HL-60 (cell line): ENCODE measurements at regions not wholly inside any gene's neighbourhood (a gene's known extent, or its start where the extent isn't known, plus 50 kb on each side); places are given as distances from the start of the nearest gene placed in this dataset.

Experiments used
- DNase-seq, 2 experiments: peaks; one replicate each; pipeline ENCODE4 v3.0.0-alpha.2; 2010 to 2020; ENCODE audit warnings: low read depth in 1 of 2, low spot score in 1 of 2
- H3K27ac ChIP-seq: fragments of 250-450 bp; sonication (Bioruptor Pico); replicated peaks from 2 replicates; pipeline ENCODE4 v1.5.1; 2020; ENCODE audit warnings: mild to moderate bottlenecking, moderate library complexity
- H3K27me3 ChIP-seq: fragments of 250-450 bp; sonication (Bioruptor Pico); 2 replicates; pipeline ENCODE4 v1.5.1; 2021; ENCODE audit warnings: mild to moderate bottlenecking, moderate library complexity; ENCODE audit not compliant: insufficient read depth, poor library complexity, severe bottlenecking
- H3K4me3 ChIP-seq: replicated peaks from 2 replicates; pipeline ENCODE4 v1.5.1; 2011; ENCODE audit warnings: mild to moderate bottlenecking, control low read depth, low read length; ENCODE audit not compliant: insufficient read depth
- GABPA ChIP-seq: IDR thresholded peaks from 2 replicates; pipeline ENCODE4 v1.6.1; 2012; ENCODE audit warnings: low read depth
- POLR2AphosphoS5 ChIP-seq: IDR thresholded peaks from 2 replicates; pipeline ENCODE4 v1.6.1; 2012; ENCODE audit warnings: low read depth
- SPI1 ChIP-seq: IDR thresholded peaks from 2 replicates; pipeline ENCODE4 v1.6.1; 2012; ENCODE audit warnings: low read depth, mild to moderate bottlenecking, borderline replicate concordance
- TF ChIP-seq, protein P1 (sequence below): IDR thresholded peaks from one replicate; pipeline ENCODE4 v1.5.1; 2011; ENCODE audit warnings: low read length, control low read depth, inconsistent platforms; ENCODE audit not compliant: insufficient read depth
- TF ChIP-seq, protein P2 (sequence below): IDR thresholded peaks from 2 replicates; pipeline ENCODE4 v1.6.1; 2012; ENCODE audit warnings: low read depth; ENCODE audit not compliant: insufficient replicate concordance

DNA sequence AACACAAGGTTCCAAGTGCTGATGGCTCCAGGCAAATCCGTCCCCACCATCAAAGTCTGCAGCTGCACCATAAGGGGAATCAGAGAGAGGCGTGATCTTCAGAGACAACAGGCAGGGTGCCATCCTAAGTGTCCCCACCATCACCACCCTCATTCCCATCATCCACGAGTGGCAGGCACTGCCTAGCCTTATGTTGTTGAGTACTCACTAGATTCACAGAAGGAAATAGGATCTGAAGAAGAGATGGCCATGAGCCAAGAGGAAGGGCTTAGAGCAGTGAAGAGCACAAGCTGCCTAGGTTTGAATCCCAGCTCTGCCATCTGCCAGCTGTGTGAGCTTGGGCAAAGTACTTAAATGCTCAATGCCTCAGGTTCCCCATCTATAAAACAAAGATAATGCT is 207.3 kb upstream of the CSF3R start:
- no peak for DNase-seq
- peaks cover 2% of the 10 kb centered on the region for H3K27me3 ChIP-seq
- TF ChIP-seq, protein P1, sequence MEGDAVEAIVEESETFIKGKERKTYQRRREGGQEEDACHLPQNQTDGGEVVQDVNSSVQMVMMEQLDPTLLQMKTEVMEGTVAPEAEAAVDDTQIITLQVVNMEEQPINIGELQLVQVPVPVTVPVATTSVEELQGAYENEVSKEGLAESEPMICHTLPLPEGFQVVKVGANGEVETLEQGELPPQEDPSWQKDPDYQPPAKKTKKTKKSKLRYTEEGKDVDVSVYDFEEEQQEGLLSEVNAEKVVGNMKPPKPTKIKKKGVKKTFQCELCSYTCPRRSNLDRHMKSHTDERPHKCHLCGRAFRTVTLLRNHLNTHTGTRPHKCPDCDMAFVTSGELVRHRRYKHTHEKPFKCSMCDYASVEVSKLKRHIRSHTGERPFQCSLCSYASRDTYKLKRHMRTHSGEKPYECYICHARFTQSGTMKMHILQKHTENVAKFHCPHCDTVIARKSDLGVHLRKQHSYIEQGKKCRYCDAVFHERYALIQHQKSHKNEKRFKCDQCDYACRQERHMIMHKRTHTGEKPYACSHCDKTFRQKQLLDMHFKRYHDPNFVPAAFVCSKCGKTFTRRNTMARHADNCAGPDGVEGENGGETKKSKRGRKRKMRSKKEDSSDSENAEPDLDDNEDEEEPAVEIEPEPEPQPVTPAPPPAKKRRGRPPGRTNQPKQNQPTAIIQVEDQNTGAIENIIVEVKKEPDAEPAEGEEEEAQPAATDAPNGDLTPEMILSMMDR, result no peak
- TF ChIP-seq, protein P2, sequence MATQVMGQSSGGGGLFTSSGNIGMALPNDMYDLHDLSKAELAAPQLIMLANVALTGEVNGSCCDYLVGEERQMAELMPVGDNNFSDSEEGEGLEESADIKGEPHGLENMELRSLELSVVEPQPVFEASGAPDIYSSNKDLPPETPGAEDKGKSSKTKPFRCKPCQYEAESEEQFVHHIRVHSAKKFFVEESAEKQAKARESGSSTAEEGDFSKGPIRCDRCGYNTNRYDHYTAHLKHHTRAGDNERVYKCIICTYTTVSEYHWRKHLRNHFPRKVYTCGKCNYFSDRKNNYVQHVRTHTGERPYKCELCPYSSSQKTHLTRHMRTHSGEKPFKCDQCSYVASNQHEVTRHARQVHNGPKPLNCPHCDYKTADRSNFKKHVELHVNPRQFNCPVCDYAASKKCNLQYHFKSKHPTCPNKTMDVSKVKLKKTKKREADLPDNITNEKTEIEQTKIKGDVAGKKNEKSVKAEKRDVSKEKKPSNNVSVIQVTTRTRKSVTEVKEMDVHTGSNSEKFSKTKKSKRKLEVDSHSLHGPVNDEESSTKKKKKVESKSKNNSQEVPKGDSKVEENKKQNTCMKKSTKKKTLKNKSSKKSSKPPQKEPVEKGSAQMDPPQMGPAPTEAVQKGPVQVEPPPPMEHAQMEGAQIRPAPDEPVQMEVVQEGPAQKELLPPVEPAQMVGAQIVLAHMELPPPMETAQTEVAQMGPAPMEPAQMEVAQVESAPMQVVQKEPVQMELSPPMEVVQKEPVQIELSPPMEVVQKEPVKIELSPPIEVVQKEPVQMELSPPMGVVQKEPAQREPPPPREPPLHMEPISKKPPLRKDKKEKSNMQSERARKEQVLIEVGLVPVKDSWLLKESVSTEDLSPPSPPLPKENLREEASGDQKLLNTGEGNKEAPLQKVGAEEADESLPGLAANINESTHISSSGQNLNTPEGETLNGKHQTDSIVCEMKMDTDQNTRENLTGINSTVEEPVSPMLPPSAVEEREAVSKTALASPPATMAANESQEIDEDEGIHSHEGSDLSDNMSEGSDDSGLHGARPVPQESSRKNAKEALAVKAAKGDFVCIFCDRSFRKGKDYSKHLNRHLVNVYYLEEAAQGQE, result no peak
- TF ChIP-seq SPI1 (no peak), GABPA (no peak), POLR2AphosphoS5 (no peak)
- H3K4me3 ChIP-seq, result no peak overlapping the region
- H3K27ac ChIP-seq, result no peak overlapping the region

DNA sequence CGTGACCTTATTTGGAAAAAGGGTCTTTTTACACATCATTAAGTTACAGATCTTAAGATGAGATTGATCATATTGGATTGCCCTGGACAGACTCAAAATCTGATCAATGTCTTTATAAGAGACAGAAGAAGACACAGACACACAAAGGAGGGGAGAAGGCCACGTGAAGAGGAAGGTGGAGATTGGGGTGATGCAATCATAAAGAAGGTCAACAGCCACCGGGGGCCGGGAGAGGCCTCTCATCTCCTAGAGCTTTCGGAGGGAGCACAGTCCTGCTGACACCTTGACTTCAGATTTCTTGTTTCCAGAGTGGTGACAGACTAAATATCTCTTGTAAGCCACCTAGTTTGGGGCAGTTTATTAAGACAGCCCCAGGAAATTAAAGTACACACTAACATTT is 204.6 kb upstream of the CSF3R start:
- no peak overlapping the region for H3K27ac ChIP-seq
- DNase-seq, result no peak
- H3K4me3 ChIP-seq, result no peak overlapping the region
- no peak for TF ChIP-seq SPI1
- TF ChIP-seq POLR2AphosphoS5, result no peak
- TF ChIP-seq, protein P2, result no peak
- TF ChIP-seq GABPA, result no peak
- TF ChIP-seq, protein P1, result no peak
- H3K27me3 ChIP-seq, result peaks cover 2% of the 10 kb centered on the region

DNA sequence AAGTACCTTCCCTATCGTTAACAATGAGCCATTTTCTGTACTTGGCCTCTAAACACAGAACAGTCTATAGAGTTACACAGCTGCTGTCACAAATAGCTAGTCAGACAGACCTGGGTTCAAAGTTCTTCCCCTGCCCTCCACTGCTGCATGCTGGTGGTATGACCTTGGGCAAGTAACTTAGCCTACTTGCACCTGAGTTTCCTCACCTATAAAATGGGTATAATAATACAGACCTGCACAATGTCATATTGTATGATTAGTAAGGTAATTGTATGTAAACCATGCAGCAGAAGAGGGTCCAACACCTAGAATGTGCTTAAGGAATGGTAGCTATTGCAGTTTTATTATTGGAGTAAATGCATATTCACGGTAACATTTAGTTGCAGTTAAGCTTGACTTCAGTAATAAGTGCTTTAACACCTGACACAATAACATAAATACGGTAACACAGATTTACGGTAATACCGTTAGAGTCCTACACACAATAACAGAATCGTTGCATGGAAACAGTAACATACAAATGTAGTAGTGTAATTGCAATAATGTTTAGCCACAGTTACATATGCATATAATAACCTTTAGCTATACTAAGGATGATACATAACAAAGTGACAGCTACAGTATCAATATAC is 193.3 kb upstream of the CSF3R start:
- no peak for DNase-seq
- H3K27ac ChIP-seq, result no peak overlapping the region
- H3K27me3 ChIP-seq, result peaks cover 10% of the 10 kb centered on the region
- H3K4me3 ChIP-seq, result no peak overlapping the region
- TF ChIP-seq GABPA (no peak), SPI1 (no peak), POLR2AphosphoS5 (no peak)
- TF ChIP-seq, protein P1, result no peak
- TF ChIP-seq, protein P2, result no peak
